C4-2B (cell line): ENCODE measurements at regions not wholly inside any gene's neighbourhood (a gene's known extent, or its start where the extent isn't known, plus 50 kb on each side); places are given as distances from the start of the nearest gene placed in this dataset.

Source experiments
- ZFX ChIP-seq: fragments of 450-650 bp; IDR thresholded peaks from 2 replicates; pipeline ENCODE4 v1.6.1; 2017
- TF ChIP-seq, protein P1 (sequence below): fragments of 450-650 bp; conservative IDR thresholded peaks from 2 replicates; pipeline ENCODE4 v1.5.1; 2017; ENCODE audit warnings: mild to moderate bottlenecking

DNA sequence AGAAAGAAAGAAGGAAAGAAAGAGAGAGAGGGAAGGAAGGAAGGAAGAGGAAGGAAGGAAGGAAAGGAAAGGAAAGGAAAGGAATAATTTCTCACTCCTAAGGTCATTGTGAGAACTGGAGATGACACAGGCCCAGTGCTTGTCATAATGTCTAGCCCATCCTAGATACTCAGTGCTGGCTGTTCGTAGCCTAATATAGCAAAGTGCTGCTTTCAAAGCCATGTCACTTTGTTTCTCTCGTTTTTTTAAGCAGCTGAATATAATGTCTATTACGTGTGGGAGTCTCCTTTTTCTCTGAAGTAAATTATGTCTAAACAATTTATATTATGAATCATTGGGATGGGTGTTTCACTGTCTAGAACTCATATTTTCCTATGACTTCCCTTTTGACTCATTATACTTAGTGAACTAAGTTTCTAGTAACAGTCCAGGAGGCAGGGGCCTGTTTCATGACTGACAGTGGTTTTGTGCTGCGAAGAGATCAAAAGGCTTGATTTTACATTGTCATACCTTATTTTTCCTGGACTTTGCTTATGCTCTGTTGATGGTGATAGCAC, 327.0 kb upstream of the ZFP42 start:
- TF ChIP-seq, protein P1, sequence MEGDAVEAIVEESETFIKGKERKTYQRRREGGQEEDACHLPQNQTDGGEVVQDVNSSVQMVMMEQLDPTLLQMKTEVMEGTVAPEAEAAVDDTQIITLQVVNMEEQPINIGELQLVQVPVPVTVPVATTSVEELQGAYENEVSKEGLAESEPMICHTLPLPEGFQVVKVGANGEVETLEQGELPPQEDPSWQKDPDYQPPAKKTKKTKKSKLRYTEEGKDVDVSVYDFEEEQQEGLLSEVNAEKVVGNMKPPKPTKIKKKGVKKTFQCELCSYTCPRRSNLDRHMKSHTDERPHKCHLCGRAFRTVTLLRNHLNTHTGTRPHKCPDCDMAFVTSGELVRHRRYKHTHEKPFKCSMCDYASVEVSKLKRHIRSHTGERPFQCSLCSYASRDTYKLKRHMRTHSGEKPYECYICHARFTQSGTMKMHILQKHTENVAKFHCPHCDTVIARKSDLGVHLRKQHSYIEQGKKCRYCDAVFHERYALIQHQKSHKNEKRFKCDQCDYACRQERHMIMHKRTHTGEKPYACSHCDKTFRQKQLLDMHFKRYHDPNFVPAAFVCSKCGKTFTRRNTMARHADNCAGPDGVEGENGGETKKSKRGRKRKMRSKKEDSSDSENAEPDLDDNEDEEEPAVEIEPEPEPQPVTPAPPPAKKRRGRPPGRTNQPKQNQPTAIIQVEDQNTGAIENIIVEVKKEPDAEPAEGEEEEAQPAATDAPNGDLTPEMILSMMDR = no peak
- TF ChIP-seq ZFX = no peak
